ENCODE measurements at regions not wholly inside any gene's neighbourhood (a gene's known extent, or its start where the extent isn't known, plus 50 kb on each side); places are given as distances from the start of the nearest gene placed in this dataset.

DNA sequence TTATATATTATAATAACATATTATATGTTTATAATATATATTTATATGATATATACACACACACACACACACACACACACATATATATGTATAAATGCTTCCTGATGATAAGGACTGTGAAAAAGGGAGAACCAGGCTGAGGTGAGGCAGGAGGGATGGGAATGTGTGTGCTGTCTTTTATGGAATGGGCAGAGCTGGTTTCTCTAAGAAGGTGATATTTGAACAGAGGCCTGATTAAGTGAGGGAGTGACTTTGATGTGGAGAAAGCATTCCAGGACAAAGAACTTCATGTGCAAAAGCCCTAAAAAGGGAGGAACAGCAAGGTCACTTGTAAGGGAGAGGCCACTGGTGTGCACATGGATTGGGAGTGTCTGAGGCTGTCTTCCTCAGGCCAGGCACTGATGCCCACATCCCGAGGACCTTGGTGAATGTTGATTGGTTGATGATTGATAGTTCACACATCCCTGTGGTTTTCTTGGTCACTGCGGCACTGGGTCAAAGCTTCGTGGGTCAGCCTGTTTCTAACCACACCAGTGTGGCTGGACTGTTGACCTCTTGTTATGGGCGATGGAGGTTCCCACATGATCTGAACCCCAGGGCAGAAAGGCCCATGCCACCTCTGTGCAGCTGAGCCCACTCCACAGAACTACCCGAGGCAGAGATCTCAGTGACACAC lies 196.9 kb downstream of the MYCN start:
- DNase-seq, result no peak
- no peak overlapping the region for H3K27ac ChIP-seq
- no peaks in the 10 kb centered on the region for H3K27me3 ChIP-seq (replicated peaks)
- no peak overlapping the region for H3K4me3 ChIP-seq (ENCODE audit: low read depth, low read length)
- H3K36me3 ChIP-seq (replicated peaks), result no peaks in the 10 kb centered on the region
- in situ Hi-C loops (cut with HindIII; ENCODE audit: low pct_ligation_motif_present, low sequenced_read_pairs), result no loop called here
- no peak for TF ChIP-seq CTCF (IDR thresholded peaks at IDR 0.05; ENCODE audit: low read depth, low read length, missing control alignments)

DNA sequence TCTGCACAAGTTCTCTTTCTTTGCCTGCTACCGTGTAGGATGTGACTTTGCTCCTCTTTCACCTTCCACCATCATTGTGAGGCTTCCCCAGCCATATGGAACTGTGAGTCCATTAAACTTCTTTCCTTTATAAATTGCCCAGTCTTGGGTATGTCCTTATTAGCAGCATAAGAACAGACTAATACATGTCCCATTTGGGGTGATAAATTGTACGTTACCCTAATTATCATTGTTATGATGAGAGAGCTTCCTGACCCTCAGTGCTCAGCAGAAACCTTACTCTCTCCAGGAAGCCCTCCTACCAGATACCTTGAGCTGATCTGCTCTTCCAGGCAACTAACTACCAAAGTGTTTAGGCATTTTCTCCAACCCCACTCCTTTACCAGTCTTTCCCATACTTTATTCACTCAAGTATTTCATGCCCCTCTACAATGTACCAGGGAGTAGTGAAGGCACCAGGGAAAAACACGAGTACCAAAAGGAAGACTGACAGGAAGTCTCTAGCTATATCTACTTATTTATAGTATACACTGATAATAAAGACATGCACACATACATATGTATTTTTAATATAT lies 196.2 kb downstream of the MYCN start:
- Histone ChIP-seq H3K4me3 (ENCODE audit: low read depth, low read length) (no peak overlapping the region), H3K27me3 (replicated peaks) (no peaks in the 10 kb centered on the region), H3K27ac (no peak overlapping the region), H3K36me3 (replicated peaks) (no peaks in the 10 kb centered on the region)
- TF ChIP-seq CTCF (IDR thresholded peaks at IDR 0.05; ENCODE audit: low read depth, low read length, missing control alignments), result no peak
- in situ Hi-C loops (cut with HindIII; ENCODE audit: low pct_ligation_motif_present, low sequenced_read_pairs), result no loop called here
- no peak for DNase-seq

DNA sequence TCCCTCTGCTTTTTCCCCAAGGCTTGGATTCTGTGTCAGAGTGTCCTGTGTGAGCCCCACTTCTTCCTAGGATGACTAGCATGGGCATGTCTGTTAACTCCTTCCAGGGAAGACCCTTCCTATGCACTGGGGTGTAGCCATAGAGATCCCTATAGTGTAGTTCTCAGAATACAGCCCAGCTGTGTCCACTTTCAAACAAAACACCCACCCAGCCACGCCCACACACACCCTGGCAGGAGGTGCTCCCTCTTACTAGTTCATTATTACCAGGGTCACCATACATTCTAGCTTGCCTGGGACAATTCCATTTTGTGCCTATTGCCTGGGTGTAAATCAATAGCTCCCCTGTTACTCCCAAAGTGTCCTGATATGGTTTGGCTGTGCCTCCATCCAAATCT lies 195.6 kb downstream of the MYCN start:
- H3K27me3 ChIP-seq (replicated peaks), result no peaks in the 10 kb centered on the region
- H3K36me3 ChIP-seq (replicated peaks), result no peaks in the 10 kb centered on the region
- in situ Hi-C loops (cut with HindIII; ENCODE audit: low pct_ligation_motif_present, low sequenced_read_pairs), result no loop called here
- no peak for TF ChIP-seq CTCF (IDR thresholded peaks at IDR 0.05; ENCODE audit: low read depth, low read length, missing control alignments)
- no peak overlapping the region for H3K4me3 ChIP-seq (ENCODE audit: low read depth, low read length)
- H3K27ac ChIP-seq, result no peak overlapping the region
- no peak for DNase-seq

- no peak for DNase-seq
- TF ChIP-seq CTCF (IDR thresholded peaks at IDR 0.05; ENCODE audit: low read depth, low read length, missing control alignments), result no peak
- no peak overlapping the region for H3K4me3 ChIP-seq (ENCODE audit: low read depth, low read length)
- no peak overlapping the region for H3K27ac ChIP-seq
- H3K36me3 ChIP-seq (replicated peaks), result no peaks in the 10 kb centered on the region
- H3K27me3 ChIP-seq (replicated peaks), result no peaks in the 10 kb centered on the region
- in situ Hi-C loops (cut with HindIII; ENCODE audit: low pct_ligation_motif_present, low sequenced_read_pairs), result no loop called here
Measured at GRCh38 chr2:16135196-16135912, 195.0 kb downstream of the MYCN start.

DNA sequence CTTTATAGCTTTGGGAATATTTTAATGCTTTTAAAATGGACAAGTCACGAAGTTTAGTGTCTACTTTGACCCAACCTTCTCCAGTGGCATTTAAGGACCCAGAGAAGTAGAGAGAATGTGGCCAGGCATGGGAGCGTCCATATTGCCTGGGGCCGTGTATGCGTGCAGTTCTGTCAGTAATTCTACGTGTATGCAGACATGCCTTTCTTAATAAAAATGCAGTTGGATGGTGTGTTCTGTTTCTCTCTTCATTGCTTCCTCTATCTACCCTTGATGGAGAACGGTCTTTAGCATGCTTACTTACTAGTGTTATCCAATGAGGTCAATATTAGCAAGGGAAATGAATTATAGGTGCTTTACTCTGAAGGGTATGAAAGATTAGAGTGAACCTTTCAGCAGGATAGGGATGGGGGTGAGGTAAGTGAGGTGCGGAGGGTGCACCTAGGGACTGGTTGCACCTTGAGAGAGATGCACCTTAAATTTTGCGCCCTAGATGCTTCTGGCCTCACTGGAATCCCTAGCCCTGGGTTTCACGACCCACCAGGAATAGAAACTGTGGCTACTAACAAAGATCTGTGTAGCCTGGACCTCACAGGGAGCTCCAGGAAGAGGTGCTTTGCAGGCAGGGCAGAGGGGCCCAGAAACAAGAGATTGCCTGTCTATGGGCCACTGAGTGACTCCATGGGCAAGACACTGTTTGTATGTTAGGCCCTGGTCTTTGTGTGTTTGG lies 194.3 kb downstream of the MYCN start:
- no peak for DNase-seq
- in situ Hi-C loops (cut with HindIII; ENCODE audit: low pct_ligation_motif_present, low sequenced_read_pairs), result no loop called here
- Histone ChIP-seq H3K27ac (no peak overlapping the region), H3K27me3 (replicated peaks) (no peaks in the 10 kb centered on the region), H3K36me3 (replicated peaks) (no peaks in the 10 kb centered on the region), H3K4me3 (ENCODE audit: low read depth, low read length) (no peak overlapping the region)
- no peak for TF ChIP-seq CTCF (IDR thresholded peaks at IDR 0.05; ENCODE audit: low read depth, low read length, missing control alignments)

Data from brain microvascular endothelial cell (primary cell).